Endothelial cell (in vitro differentiated cells): ENCODE measurements at regions not wholly inside any gene's neighbourhood (a gene's known extent, or its start where the extent isn't known, plus 50 kb on each side); places are given as distances from the start of the nearest gene placed in this dataset.

ENCODE experiments used
- DNase-seq: peaks from one replicate; pipeline ENCODE4 v3.0.0; 2021; ENCODE audit warnings: low spot score
- H3K27ac Mint-ChIP-seq: one replicate; pipeline ENCODE4 v1.8.0; 2021; ENCODE audit warnings: mixed read lengths, inconsistent platforms; ENCODE audit not compliant: unreplicated experiment
- H3K27me3 Mint-ChIP-seq: one replicate; pipeline ENCODE4 v1.8.0; 2021; ENCODE audit warnings: mild to moderate bottlenecking, moderate library complexity, mixed read lengths, inconsistent platforms; ENCODE audit not compliant: unreplicated experiment
- H3K36me3 Mint-ChIP-seq: one replicate; pipeline ENCODE4 v1.8.0; 2021; ENCODE audit warnings: mild to moderate bottlenecking, low read depth, mixed read lengths, inconsistent platforms; ENCODE audit not compliant: unreplicated experiment
- H3K4me1 Mint-ChIP-seq: one replicate; pipeline ENCODE4 v1.8.0; 2021; ENCODE audit warnings: mild to moderate bottlenecking, mixed read lengths, inconsistent platforms; ENCODE audit not compliant: unreplicated experiment
- H3K4me3 Mint-ChIP-seq: one replicate; pipeline ENCODE4 v1.8.0; 2021; ENCODE audit warnings: mild to moderate bottlenecking, mixed read lengths, inconsistent platforms; ENCODE audit not compliant: unreplicated experiment
- H3K9me3 Mint-ChIP-seq: one replicate; pipeline ENCODE4 v1.8.0; 2021; ENCODE audit warnings: mixed read lengths, inconsistent platforms; ENCODE audit not compliant: unreplicated experiment
- TF ChIP-seq, protein P1 (sequence below): fragments of 200-600 bp; sonication (generic); IDR thresholded peaks from one replicate; pipeline ENCODE4 v1.5.0; 2021; ENCODE audit warnings: antibody characterized with exemption; ENCODE audit not compliant: unreplicated experiment

DNA sequence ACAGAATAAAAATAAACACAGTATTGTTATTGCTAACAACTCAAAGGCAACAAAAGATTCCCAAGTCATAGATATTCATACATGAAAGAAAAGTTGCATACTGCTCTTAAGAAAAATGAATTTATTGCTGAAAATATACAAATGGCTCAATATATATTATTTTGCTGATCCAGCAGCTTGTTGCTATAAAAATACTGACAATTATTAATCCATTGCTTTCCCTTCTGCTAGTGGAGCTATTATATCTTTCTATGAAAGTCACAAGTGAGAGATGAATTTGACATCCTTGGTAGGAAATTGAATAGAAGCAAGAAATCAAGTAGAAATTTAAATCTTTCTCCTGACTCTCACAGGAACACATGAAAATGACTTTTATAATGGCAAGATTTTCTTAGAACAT is 179.2 kb upstream of the MBNL1 start:
- no peak overlapping the region for H3K27ac Mint-ChIP-seq
- H3K4me3 Mint-ChIP-seq: no peak overlapping the region
- H3K4me1 Mint-ChIP-seq: peaks cover 2% of the 10 kb centered on the region
- TF ChIP-seq, protein P1, sequence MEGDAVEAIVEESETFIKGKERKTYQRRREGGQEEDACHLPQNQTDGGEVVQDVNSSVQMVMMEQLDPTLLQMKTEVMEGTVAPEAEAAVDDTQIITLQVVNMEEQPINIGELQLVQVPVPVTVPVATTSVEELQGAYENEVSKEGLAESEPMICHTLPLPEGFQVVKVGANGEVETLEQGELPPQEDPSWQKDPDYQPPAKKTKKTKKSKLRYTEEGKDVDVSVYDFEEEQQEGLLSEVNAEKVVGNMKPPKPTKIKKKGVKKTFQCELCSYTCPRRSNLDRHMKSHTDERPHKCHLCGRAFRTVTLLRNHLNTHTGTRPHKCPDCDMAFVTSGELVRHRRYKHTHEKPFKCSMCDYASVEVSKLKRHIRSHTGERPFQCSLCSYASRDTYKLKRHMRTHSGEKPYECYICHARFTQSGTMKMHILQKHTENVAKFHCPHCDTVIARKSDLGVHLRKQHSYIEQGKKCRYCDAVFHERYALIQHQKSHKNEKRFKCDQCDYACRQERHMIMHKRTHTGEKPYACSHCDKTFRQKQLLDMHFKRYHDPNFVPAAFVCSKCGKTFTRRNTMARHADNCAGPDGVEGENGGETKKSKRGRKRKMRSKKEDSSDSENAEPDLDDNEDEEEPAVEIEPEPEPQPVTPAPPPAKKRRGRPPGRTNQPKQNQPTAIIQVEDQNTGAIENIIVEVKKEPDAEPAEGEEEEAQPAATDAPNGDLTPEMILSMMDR: no peak
- no peak for DNase-seq
- no peaks in the 10 kb centered on the region for H3K36me3 Mint-ChIP-seq
- no peaks in the 10 kb centered on the region for H3K9me3 Mint-ChIP-seq
- H3K27me3 Mint-ChIP-seq: no peaks in the 10 kb centered on the region

DNA sequence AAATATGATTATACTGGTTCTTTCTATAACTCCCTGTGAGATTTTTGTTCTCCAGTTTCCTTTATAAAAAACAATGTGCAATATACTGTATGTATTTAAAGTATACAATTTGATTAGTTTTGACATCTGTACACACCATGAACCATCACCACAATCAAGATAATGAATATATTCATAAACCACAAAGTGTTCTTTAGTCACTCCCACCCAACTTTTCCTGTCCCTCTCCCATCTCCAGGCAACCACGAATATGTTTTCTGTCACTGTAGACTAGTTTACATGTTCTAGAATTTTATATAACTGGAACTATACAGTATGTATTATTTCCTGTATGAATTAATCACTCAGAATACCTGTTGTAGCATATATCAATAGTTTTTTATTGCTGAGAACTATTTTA is 177.0 kb upstream of the MBNL1 start:
- TF ChIP-seq, protein P1: no peak
- Mint-ChIP-seq H3K36me3 (no peaks in the 10 kb centered on the region), H3K9me3 (no peaks in the 10 kb centered on the region), H3K4me1 (peaks cover 2% of the 10 kb centered on the region), H3K27ac (no peak overlapping the region), H3K4me3 (no peak overlapping the region), H3K27me3 (peaks cover 2% of the 10 kb centered on the region)
- no peak for DNase-seq

DNA sequence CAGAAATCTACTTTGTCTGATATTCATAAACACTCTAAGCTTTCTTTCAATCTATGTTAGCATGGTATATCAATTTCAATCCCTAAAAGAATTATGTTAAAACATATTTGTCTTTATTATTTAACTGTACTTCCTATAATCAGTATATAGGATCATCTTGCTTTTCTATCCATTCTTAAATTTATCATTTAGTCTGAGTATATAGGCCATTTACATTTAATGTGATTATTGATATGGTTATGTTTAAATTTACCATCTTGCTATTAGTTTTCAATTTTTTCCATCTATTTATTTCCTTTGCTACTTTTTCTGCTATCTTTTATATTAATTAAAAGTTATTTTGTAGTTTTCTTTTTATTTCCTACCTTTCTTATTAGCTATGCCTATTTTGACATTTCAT is 174.8 kb upstream of the MBNL1 start:
- no peak for DNase-seq
- Mint-ChIP-seq H3K27ac (no peak overlapping the region), H3K9me3 (no peaks in the 10 kb centered on the region), H3K36me3 (no peaks in the 10 kb centered on the region), H3K27me3 (peaks cover 2% of the 10 kb centered on the region), H3K4me1 (no peaks in the 10 kb centered on the region), H3K4me3 (no peak overlapping the region)
- TF ChIP-seq, protein P1: no peak

DNA sequence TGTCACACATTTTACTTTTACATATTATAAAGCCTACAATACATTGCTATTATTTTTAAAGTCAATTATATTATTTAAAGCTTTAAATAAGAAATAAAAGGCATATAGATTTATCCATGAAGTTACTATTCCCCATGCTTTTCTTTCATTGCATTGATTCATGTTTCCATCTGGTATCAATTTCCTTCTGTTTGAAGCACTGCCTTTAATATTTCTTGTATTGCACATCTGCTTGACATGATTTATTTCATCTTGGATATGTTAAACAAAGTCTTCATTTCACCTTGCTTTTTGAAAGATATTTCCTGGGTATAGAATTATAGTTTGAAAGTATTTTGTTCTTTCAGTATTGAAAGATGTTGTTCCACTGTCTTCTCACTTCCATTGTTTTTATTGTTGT is 174.3 kb upstream of the MBNL1 start:
- TF ChIP-seq, protein P1: no peak
- no peaks in the 10 kb centered on the region for H3K9me3 Mint-ChIP-seq
- H3K27me3 Mint-ChIP-seq: peaks cover 2% of the 10 kb centered on the region
- no peak overlapping the region for H3K4me3 Mint-ChIP-seq
- no peak for DNase-seq
- no peaks in the 10 kb centered on the region for H3K4me1 Mint-ChIP-seq
- no peak overlapping the region for H3K27ac Mint-ChIP-seq
- H3K36me3 Mint-ChIP-seq: no peaks in the 10 kb centered on the region

DNA sequence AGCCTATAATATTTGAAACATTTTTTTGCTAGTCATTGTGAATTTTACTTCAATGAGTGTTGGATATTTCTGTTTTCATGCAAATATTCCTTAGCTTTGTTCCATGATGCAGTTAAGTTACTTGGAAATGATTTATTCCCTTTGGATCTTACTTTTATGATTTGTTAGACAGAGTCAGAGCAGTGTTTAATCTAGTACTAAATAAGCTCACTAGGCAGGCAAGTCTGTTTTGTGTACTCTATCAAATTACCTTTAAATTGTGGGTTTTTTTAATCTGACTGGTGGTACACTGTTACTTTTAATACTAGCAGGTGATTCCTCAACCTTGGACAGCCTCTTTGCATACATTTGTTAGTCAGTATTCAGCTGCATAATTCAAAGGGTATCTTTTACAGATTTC is 173.3 kb upstream of the MBNL1 start:
- H3K36me3 Mint-ChIP-seq: no peaks in the 10 kb centered on the region
- peaks cover 2% of the 10 kb centered on the region for H3K27me3 Mint-ChIP-seq
- H3K4me3 Mint-ChIP-seq: no peak overlapping the region
- TF ChIP-seq, protein P1: no peak
- H3K4me1 Mint-ChIP-seq: no peaks in the 10 kb centered on the region
- no peak overlapping the region for H3K27ac Mint-ChIP-seq
- no peak for DNase-seq
- H3K9me3 Mint-ChIP-seq: no peaks in the 10 kb centered on the region
